RWPE2 (cell line): ENCODE measurements at regions not wholly inside any gene's neighbourhood (a gene's known extent, or its start where the extent isn't known, plus 50 kb on each side); places are given as distances from the start of the nearest gene placed in this dataset.

Experiments used
- ATAC-seq: fragments of 200-7000 bp; cut with Tn5 transposase; 3 replicates; pipeline ENCODE4 v1.9.1; 2021; ENCODE audit warnings: low read depth
- DNase-seq: peaks from one replicate; pipeline ENCODE4 v3.0.0-alpha.2; 2020; ENCODE audit warnings: low spot score
- H3K27ac ChIP-seq: fragments of 450-650 bp; 2 replicates; pipeline ENCODE4 v1.5.1; 2017; ENCODE audit warnings: mild to moderate bottlenecking; ENCODE audit not compliant: poor library complexity, severe bottlenecking
- H3K27me3 ChIP-seq: fragments of 250-450 bp; sonication (Bioruptor Pico); 2 replicates; pipeline ENCODE4 v1.5.1; 2021; ENCODE audit warnings: mild to moderate bottlenecking, moderate library complexity; ENCODE audit not compliant: insufficient read depth, poor library complexity, severe bottlenecking
- H3K36me3 ChIP-seq: fragments of 250-450 bp; sonication (Bioruptor Pico); 2 replicates; pipeline ENCODE4 v1.5.1; 2020; ENCODE audit warnings: low read depth, mild to moderate bottlenecking, moderate library complexity
- H3K4me1 ChIP-seq: fragments of 250-450 bp; sonication (Bioruptor Pico); 2 replicates; pipeline ENCODE4 v1.5.1; 2021; ENCODE audit warnings: mild to moderate bottlenecking, moderate library complexity; ENCODE audit not compliant: insufficient read depth, poor library complexity, severe bottlenecking
- H3K4me3 ChIP-seq: fragments of 250-450 bp; sonication (Bioruptor Pico); 2 replicates; pipeline ENCODE4 v1.5.1; 2021; ENCODE audit warnings: mild to moderate bottlenecking, moderate library complexity; ENCODE audit not compliant: severe bottlenecking
- H3K9me3 ChIP-seq: fragments of 250-450 bp; sonication (Bioruptor Pico); 2 replicates; pipeline ENCODE4 v1.5.1; 2021; ENCODE audit warnings: mild to moderate bottlenecking, moderate library complexity; ENCODE audit not compliant: severe bottlenecking
- CTCF ChIP-seq: fragments of 450-650 bp; IDR thresholded peaks from one replicate; pipeline ENCODE4 v1.5.1; 2017; ENCODE audit warnings: mild to moderate bottlenecking, moderate library complexity; ENCODE audit not compliant: poor library complexity, severe bottlenecking

- Histone ChIP-seq H3K9me3 (no peaks in the 10 kb centered on the region), H3K27me3 (no peaks in the 10 kb centered on the region), H3K4me1 (peaks cover 20% of the 10 kb centered on the region), H3K27ac (no peak overlapping the region), H3K4me3 (no peak overlapping the region), H3K36me3 (peaks cover 11% of the 10 kb centered on the region)
- DNase-seq (no peak), ATAC-seq (no peak)
- no peak for TF ChIP-seq CTCF
Observed at GRCh38 chr9:515665-516064, 301.0 kb downstream of the DOCK8 start.

- TF ChIP-seq CTCF = no peak
- no peak overlapping the region for H3K4me3 ChIP-seq
- peaks cover 20% of the 10 kb centered on the region for H3K4me1 ChIP-seq
- ATAC-seq = peak; percentile 92
- H3K36me3 ChIP-seq = peaks cover 10% of the 10 kb centered on the region
- no peak for DNase-seq
- H3K27me3 ChIP-seq = no peaks in the 10 kb centered on the region
- no peaks in the 10 kb centered on the region for H3K9me3 ChIP-seq
- H3K27ac ChIP-seq = peak overlapping the region; percentile 56
Observed at GRCh38 chr9:517993-518392, 303.3 kb downstream of the DOCK8 start.

GRCh38 chr9:518540-518939 is 303.9 kb downstream of the DOCK8 start:
- H3K27ac ChIP-seq = peak overlapping the region; percentile 56
- no peak for TF ChIP-seq CTCF
- peaks cover 20% of the 10 kb centered on the region for H3K4me1 ChIP-seq
- DNase-seq (no peak), ATAC-seq (no peak)
- H3K9me3 ChIP-seq = no peaks in the 10 kb centered on the region
- no peaks in the 10 kb centered on the region for H3K27me3 ChIP-seq
- peaks cover 10% of the 10 kb centered on the region for H3K36me3 ChIP-seq
- H3K4me3 ChIP-seq = no peak overlapping the region

- Histone ChIP-seq H3K27me3 (no peaks in the 10 kb centered on the region), H3K9me3 (no peaks in the 10 kb centered on the region), H3K27ac (no peak overlapping the region), H3K36me3 (peaks cover 10% of the 10 kb centered on the region), H3K4me1 (peaks cover 20% of the 10 kb centered on the region), H3K4me3 (no peak overlapping the region)
- no peak for DNase-seq
- no peak for TF ChIP-seq CTCF
- ATAC-seq = no peak
Observed at GRCh38 chr9:519579-519978, 304.9 kb downstream of the DOCK8 start.

- Histone ChIP-seq H3K27me3 (no peaks in the 10 kb centered on the region), H3K27ac (no peak overlapping the region), H3K4me3 (no peak overlapping the region), H3K9me3 (no peaks in the 10 kb centered on the region), H3K36me3 (peaks cover 10% of the 10 kb centered on the region), H3K4me1 (peaks cover 20% of the 10 kb centered on the region)
- ATAC-seq = no peak
- TF ChIP-seq CTCF = no peak
- no peak for DNase-seq
Observed at GRCh38 chr9:520302-520701, 305.6 kb downstream of the DOCK8 start.
